ENCODE measurements at regions not wholly inside any gene's neighbourhood (a gene's known extent, or its start where the extent isn't known, plus 50 kb on each side); places are given as distances from the start of the nearest gene placed in this dataset.

- Histone ChIP-seq H3K9me3 (ENCODE audit: low read depth) (no peaks in the 10 kb centered on the region), H3K9me2 (ENCODE audit: insufficient read depth) (no peaks in the 10 kb centered on the region), H3K4me2 (ENCODE audit: unreplicated experiment) (no peak overlapping the region), H3K27me3 (replicated peaks; ENCODE audit: insufficient read depth) (no peaks in the 10 kb centered on the region), H3K4me3 (no peak overlapping the region), H3F3A (ENCODE audit: insufficient read depth) (no peaks in the 10 kb centered on the region), H4K20me1 (ENCODE audit: insufficient read depth) (no peaks in the 10 kb centered on the region), H2AFZ (no peak overlapping the region), H3K79me2 (ENCODE audit: insufficient read depth) (no peaks in the 10 kb centered on the region), H3K9ac (no peak overlapping the region), H3K27ac (no peak overlapping the region), H3K4me1 (ENCODE audit: insufficient read depth) (no peaks in the 10 kb centered on the region), H3K36me3 (ENCODE audit: low read depth) (no peaks in the 10 kb centered on the region)
- in situ Hi-C loops (cut with MboI): no loop called here
- 2 to 4% methylated on average over 6 of the region's 6 CpGs for WGBS, 2 experiments (ENCODE audit: low coverage in 1 of 2, low lambda C conversion rate in 2 of 2, missing lambda C conversion rate in 2 of 2)
- no peak for DNase-seq
- TF ChIP-seq EZH2phosphoT487 (IDR thresholded peaks at IDR 0.05; ENCODE audit: insufficient read depth, low read depth) (no peak), EZH2 (IDR thresholded peaks at IDR 0.05; ENCODE audit: insufficient read depth, poor library complexity, severe bottlenecking) (no peak)
Observed at GRCh38 chr7:156386097-156386496, 254.5 kb upstream of the RNF32 start.

DNA sequence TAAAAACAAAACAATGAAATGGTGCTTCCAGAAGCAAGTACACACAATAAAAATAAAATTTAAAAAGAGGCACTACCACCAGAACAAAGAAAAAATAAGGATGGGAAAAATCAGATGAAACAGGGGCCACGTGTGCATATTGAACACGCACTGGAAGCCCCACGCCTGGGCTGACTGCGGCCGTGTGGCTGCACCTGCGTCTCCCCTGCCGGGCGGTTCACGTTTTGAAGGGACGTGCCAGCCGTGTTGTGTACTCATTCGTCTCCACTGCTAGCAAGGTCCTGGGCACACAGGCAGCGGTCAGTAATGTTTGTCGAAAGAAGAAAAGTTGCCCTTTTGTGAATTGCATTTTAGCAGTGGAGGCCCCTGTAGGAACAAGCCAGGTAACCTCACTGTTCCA lies 255.9 kb upstream of the RNF32 start:
- WGBS, 2 experiments (ENCODE audit: low coverage in 1 of 2, low lambda C conversion rate in 2 of 2, missing lambda C conversion rate in 2 of 2): 47 to 57% methylated on average over 14 of the region's 14 CpGs
- Histone ChIP-seq H3K9me2 (ENCODE audit: insufficient read depth) (no peaks in the 10 kb centered on the region), H3K9ac (no peak overlapping the region), H4K20me1 (ENCODE audit: insufficient read depth) (no peaks in the 10 kb centered on the region), H2AFZ (no peak overlapping the region), H3K36me3 (ENCODE audit: low read depth) (no peaks in the 10 kb centered on the region), H3K79me2 (ENCODE audit: insufficient read depth) (no peaks in the 10 kb centered on the region), H3K27ac (no peak overlapping the region), H3K4me1 (ENCODE audit: insufficient read depth) (no peaks in the 10 kb centered on the region), H3F3A (ENCODE audit: insufficient read depth) (no peaks in the 10 kb centered on the region), H3K4me3 (no peak overlapping the region), H3K4me2 (ENCODE audit: unreplicated experiment) (no peak overlapping the region), H3K9me3 (ENCODE audit: low read depth) (no peaks in the 10 kb centered on the region), H3K27me3 (replicated peaks; ENCODE audit: insufficient read depth) (no peaks in the 10 kb centered on the region)
- no peak for DNase-seq
- no peak for TF ChIP-seq EZH2phosphoT487 (IDR thresholded peaks at IDR 0.05; ENCODE audit: insufficient read depth, low read depth)
- no peak for TF ChIP-seq EZH2 (IDR thresholded peaks at IDR 0.05; ENCODE audit: insufficient read depth, poor library complexity, severe bottlenecking)
- in situ Hi-C loops (cut with MboI): no loop called here

GRCh38 chr7:156383526-156383925 lies 257.0 kb upstream of the RNF32 start:
- TF ChIP-seq EZH2phosphoT487 (IDR thresholded peaks at IDR 0.05; ENCODE audit: insufficient read depth, low read depth) (no peak), EZH2 (IDR thresholded peaks at IDR 0.05; ENCODE audit: insufficient read depth, poor library complexity, severe bottlenecking) (no peak)
- 16 to 26% methylated on average over 4 of the region's 4 CpGs for WGBS, 2 experiments (ENCODE audit: low coverage in 1 of 2, low lambda C conversion rate in 2 of 2, missing lambda C conversion rate in 2 of 2)

DNA sequence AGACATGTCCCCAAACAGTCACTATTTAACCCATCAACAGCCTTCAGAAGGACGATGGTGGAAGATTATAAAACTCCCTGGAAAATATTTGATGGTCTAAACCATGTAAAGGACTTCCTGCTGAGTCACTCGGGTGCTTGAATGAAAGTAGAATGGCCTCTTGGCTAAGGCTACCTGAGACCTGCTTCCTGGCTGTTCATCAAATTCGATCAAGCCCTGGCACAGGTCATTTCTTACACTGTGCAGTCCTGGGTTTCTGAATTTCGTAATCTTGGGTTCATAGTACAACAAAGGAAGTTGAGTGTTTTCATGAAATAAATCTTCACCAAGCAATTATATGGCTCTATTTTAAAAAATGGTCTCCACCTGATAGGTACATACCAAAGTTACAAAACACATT lies 260.3 kb upstream of the RNF32 start:
- Histone ChIP-seq H2AFZ (no peak overlapping the region), H3K36me3 (ENCODE audit: low read depth) (no peaks in the 10 kb centered on the region), H3K79me2 (ENCODE audit: insufficient read depth) (no peaks in the 10 kb centered on the region), H3K9me2 (ENCODE audit: insufficient read depth) (no peaks in the 10 kb centered on the region), H3K9ac (no peak overlapping the region), H3K27ac (no peak overlapping the region), H3K4me1 (ENCODE audit: insufficient read depth) (no peaks in the 10 kb centered on the region), H3K4me3 (no peak overlapping the region), H3K27me3 (replicated peaks; ENCODE audit: insufficient read depth) (no peaks in the 10 kb centered on the region), H3F3A (ENCODE audit: insufficient read depth) (no peaks in the 10 kb centered on the region), H3K4me2 (ENCODE audit: unreplicated experiment) (no peak overlapping the region), H3K9me3 (ENCODE audit: low read depth) (no peaks in the 10 kb centered on the region), H4K20me1 (ENCODE audit: insufficient read depth) (no peaks in the 10 kb centered on the region)
- WGBS, 2 experiments (ENCODE audit: low coverage in 1 of 2, low lambda C conversion rate in 2 of 2, missing lambda C conversion rate in 2 of 2): 3 to 6% methylated on average over 4 of the region's 4 CpGs
- no peak for TF ChIP-seq EZH2 (IDR thresholded peaks at IDR 0.05; ENCODE audit: insufficient read depth, poor library complexity, severe bottlenecking)
- TF ChIP-seq EZH2phosphoT487 (IDR thresholded peaks at IDR 0.05; ENCODE audit: insufficient read depth, low read depth): no peak
- in situ Hi-C loops (cut with MboI): no loop called here
- DNase-seq: no peak

More at GRCh38 chr7:156383526-156383925, 257.0 kb upstream of the RNF32 start:
- no peak overlapping the region for H3K27ac ChIP-seq
- H3K9ac ChIP-seq: no peak overlapping the region
- H3K9me3 ChIP-seq (ENCODE audit: low read depth): no peaks in the 10 kb centered on the region
- DNase-seq: no peak
- no peak overlapping the region for H3K4me2 ChIP-seq (ENCODE audit: unreplicated experiment)
- no peaks in the 10 kb centered on the region for H3K4me1 ChIP-seq (ENCODE audit: insufficient read depth)
- no peak overlapping the region for H2AFZ ChIP-seq
- in situ Hi-C loops (cut with MboI): no loop called here
- no peaks in the 10 kb centered on the region for H4K20me1 ChIP-seq (ENCODE audit: insufficient read depth)
- H3F3A ChIP-seq (ENCODE audit: insufficient read depth): no peaks in the 10 kb centered on the region
- no peaks in the 10 kb centered on the region for H3K36me3 ChIP-seq (ENCODE audit: low read depth)
- no peaks in the 10 kb centered on the region for H3K27me3 ChIP-seq (replicated peaks; ENCODE audit: insufficient read depth)
- H3K79me2 ChIP-seq (ENCODE audit: insufficient read depth): no peaks in the 10 kb centered on the region
- H3K9me2 ChIP-seq (ENCODE audit: insufficient read depth): no peaks in the 10 kb centered on the region
- no peak overlapping the region for H3K4me3 ChIP-seq

Data from GM23248 (cell line).